HEK293 (cell line): ENCODE measurements at regions not wholly inside any gene's neighbourhood (a gene's known extent, or its start where the extent isn't known, plus 50 kb on each side); places are given as distances from the start of the nearest gene placed in this dataset.

Source experiments
- CTCF ChIA-PET: fragments of 350-600 bp; formaldehyde crosslinking; extraction: SDS; loops from one replicate; lab custom pipeline; 2021; ENCODE audit warnings: antibody characterized with exemption; lab: Yijun Ruan, JAX
- POLR2A ChIA-PET: fragments of 300-600 bp; formaldehyde crosslinking; extraction: SDS; loops from one replicate; lab custom pipeline; 2020; ENCODE audit warnings: antibody characterized with exemption, inconsistent platforms; lab: Yijun Ruan, JAX
- H3K27ac ChIP-seq: fragments of 200-500 bp; sonication (Bioruptor generic); 2 replicates; pipeline ENCODE4 v1.5.1; 2014; ENCODE audit warnings: low read depth, low read length, control low read depth, inconsistent platforms; ENCODE audit errors: extremely low read depth
- H3K36me3 ChIP-seq, 2 experiments: fragments of 200-500 bp in 1 of 2; sonication (Bioruptor generic) in 1 of 2; 1 replicate in 1 of 2; 2 replicates in 1 of 2; pipeline ENCODE4 v1.5.1; 2014 to 2017; ENCODE audit warnings: inconsistent platforms in 2 of 2, low read length in 2 of 2; ENCODE audit not compliant: control insufficient read depth in 2 of 2, insufficient read depth in 1 of 2
- H3K4me1 ChIP-seq: fragments of 200-500 bp; sonication (Bioruptor generic); 2 replicates; pipeline ENCODE4 v1.5.1; 2014; ENCODE audit warnings: mild to moderate bottlenecking, low read length, inconsistent platforms; ENCODE audit not compliant: control insufficient read depth, insufficient read depth
- H3K4me3 ChIP-seq: 2 replicates; pipeline ENCODE4 v1.5.1; 2011; ENCODE audit warnings: low read depth, mild to moderate bottlenecking, control low read depth, low read length, moderate library complexity
- H3K9me3 ChIP-seq: fragments of 200-500 bp; sonication (Bioruptor generic); 2 replicates; pipeline ENCODE4 v1.5.1; 2014; ENCODE audit warnings: low read depth, low read length, inconsistent platforms; ENCODE audit not compliant: control insufficient read depth, insufficient read depth
- PRDM6 ChIP-seq: fragments of 450-650 bp; formaldehyde crosslinking; IDR thresholded peaks from 2 replicates; pipeline ENCODE4 v1.5.1; 2017; ENCODE audit warnings: missing biosample characterization, missing genetic modification characterization
- SALL2 ChIP-seq: fragments of 450-650 bp; formaldehyde crosslinking; IDR thresholded peaks from 2 replicates; pipeline ENCODE4 v1.5.0; 2017; ENCODE audit warnings: missing biosample characterization, mild to moderate bottlenecking, missing genetic modification characterization, borderline replicate concordance
- YY1 ChIP-seq: fragments of 450-650 bp; formaldehyde crosslinking; IDR thresholded peaks from 2 replicates; pipeline ENCODE4 v1.5.1; 2018; ENCODE audit warnings: missing biosample characterization, missing genetic modification characterization
- ZBTB48 ChIP-seq: fragments of 450-650 bp; formaldehyde crosslinking; IDR thresholded peaks from 2 replicates; pipeline ENCODE4 v1.5.1; 2016; ENCODE audit warnings: missing biosample characterization, missing genetic modification characterization
- ZBTB6 ChIP-seq: fragments of 450-650 bp; formaldehyde crosslinking; IDR thresholded peaks from 2 replicates; pipeline ENCODE4 v1.5.1; 2017; ENCODE audit warnings: missing biosample characterization, missing genetic modification characterization
- ZNF223 ChIP-seq: fragments of 450-650 bp; formaldehyde crosslinking; IDR thresholded peaks from 2 replicates; pipeline ENCODE4 v1.5.1; 2016; ENCODE audit warnings: missing biosample characterization, missing genetic modification characterization
- ZNF23 ChIP-seq: fragments of 450-650 bp; formaldehyde crosslinking; IDR thresholded peaks from 2 replicates; pipeline ENCODE4 v1.5.1; 2016; ENCODE audit warnings: missing biosample characterization, missing genetic modification characterization, borderline replicate concordance
- ZNF274 ChIP-seq, 2 experiments: fragments of 200-500 bp in 1 of 2; fragments of 450-650 bp in 1 of 2; sonication (Bioruptor generic) in 1 of 2; formaldehyde crosslinking in 1 of 2; IDR thresholded peaks; 2 replicates each; pipeline versions ENCODE4 v1.5.1 to v1.6.1; 2014 to 2016; ENCODE audit warnings: borderline replicate concordance in 1 of 2, inconsistent platforms in 1 of 2, low read length in 1 of 2, missing biosample characterization in 1 of 2, missing genetic modification characterization in 1 of 2
- ZNF341 ChIP-seq: fragments of 450-650 bp; formaldehyde crosslinking; IDR thresholded peaks from 2 replicates; pipeline ENCODE4; 2016; ENCODE audit warnings: low read depth, missing biosample characterization, missing genetic modification characterization
- ZNF394 ChIP-seq: fragments of 450-650 bp; formaldehyde crosslinking; IDR thresholded peaks from 2 replicates; pipeline ENCODE4 v1.5.1; 2016; ENCODE audit warnings: missing biosample characterization, missing genetic modification characterization, mild to moderate bottlenecking, moderate library complexity, borderline replicate concordance
- ZNF398 ChIP-seq: fragments of 450-650 bp; formaldehyde crosslinking; IDR thresholded peaks from 2 replicates; pipeline ENCODE4 v1.5.1; 2017; ENCODE audit warnings: missing biosample characterization, missing genetic modification characterization
- ZNF423 ChIP-seq: fragments of 450-650 bp; formaldehyde crosslinking; IDR thresholded peaks from 2 replicates; pipeline ENCODE4 v1.5.1; 2016; ENCODE audit warnings: missing biosample characterization, missing genetic modification characterization
- ZNF510 ChIP-seq: fragments of 450-650 bp; formaldehyde crosslinking; IDR thresholded peaks from 2 replicates; pipeline ENCODE4 v1.5.1; 2018; ENCODE audit warnings: mild to moderate bottlenecking, missing genetic modification characterization, missing biosample characterization; ENCODE audit not compliant: insufficient replicate concordance
- ZNF600 ChIP-seq: fragments of 450-650 bp; formaldehyde crosslinking; IDR thresholded peaks from 2 replicates; pipeline ENCODE4 v1.5.1; 2016; ENCODE audit warnings: missing biosample characterization, missing genetic modification characterization
- ZNF785 ChIP-seq: fragments of 450-650 bp; formaldehyde crosslinking; IDR thresholded peaks from 2 replicates; pipeline ENCODE4 v1.5.1; 2016; ENCODE audit warnings: missing biosample characterization, missing genetic modification characterization
- ZNF830 ChIP-seq: fragments of 450-650 bp; IDR thresholded peaks from 2 replicates; pipeline ENCODE4 v1.5.0; 2018; ENCODE audit warnings: missing biosample characterization, missing genetic modification characterization, low read depth, mild to moderate bottlenecking, moderate library complexity
- ZSCAN18 ChIP-seq: fragments of 450-650 bp; formaldehyde crosslinking; IDR thresholded peaks from 2 replicates; pipeline ENCODE4 v1.5.1; 2016; ENCODE audit warnings: missing biosample characterization, missing genetic modification characterization
- ZSCAN30 ChIP-seq: fragments of 450-650 bp; IDR thresholded peaks from 2 replicates; pipeline ENCODE4 v1.5.1; 2018; ENCODE audit warnings: missing biosample characterization, mild to moderate bottlenecking, missing genetic modification characterization, moderate library complexity

- no peaks in the 10 kb centered on the region for H3K36me3 ChIP-seq
- no peaks in the 10 kb centered on the region for H3K9me3 ChIP-seq
- no peak overlapping the region for H3K4me3 ChIP-seq
- CTCF ChIA-PET: no interaction called here
- H3K27ac ChIP-seq: no peak overlapping the region
- POLR2A ChIA-PET: no interaction called here
- no peaks in the 10 kb centered on the region for H3K4me1 ChIP-seq
- TF ChIP-seq ZNF394 (tag by site-specific recombination) (no peak), ZNF830 (tag by site-specific recombination) (no peak), ZNF341 (no peak), ZNF274 (IDR thresholded peaks at IDR 0.05; ENCODE audit: low read length) (no peak), ZNF274 (tag by site-specific recombination; IDR thresholded peaks at IDR 0.05; ENCODE audit: borderline replicate concordance) (no peak), PRDM6 (tag by site-specific recombination) (no peak)
Measured at GRCh38 chr6:130507666-130508028, 141.8 kb downstream of the TMEM200A start.

GRCh38 chr6:130513770-130514169 lies 148.0 kb downstream of the TMEM200A start:
- POLR2A ChIA-PET: no interaction called here
- Histone ChIP-seq H3K27ac (no peak overlapping the region), H3K4me3 (no peak overlapping the region), H3K36me3 (no peaks in the 10 kb centered on the region)
- TF ChIP-seq ZBTB6 (tag by site-specific recombination) (no peak), SALL2 (no peak), ZSCAN18 (no peak), ZNF510 (no peak), ZSCAN30 (tag by site-specific recombination) (no peak), ZNF23 (tag by site-specific recombination) (no peak), ZNF223 (no peak), YY1 (tag by site-specific recombination) (no peak), ZNF785 (tag by site-specific recombination) (no peak), ZNF423 (no peak), ZNF398 (no peak), ZNF600 (tag by site-specific recombination) (no peak), ZBTB48 (tag by site-specific recombination) (no peak)
- TF ChIP-seq, all 188 proteins: peak for 0
- no peaks in the 10 kb centered on the region for H3K4me1 ChIP-seq
- H3K9me3 ChIP-seq: no peaks in the 10 kb centered on the region
- CTCF ChIA-PET: interaction anchor here (0.6 kb wide), 1 partner anchor 80 kb away, joined by 3 read pairs; no protein-coding TSS in a partner anchor
